ENCODE measurements at regions not wholly inside any gene's neighbourhood (a gene's known extent, or its start where the extent isn't known, plus 50 kb on each side); places are given as distances from the start of the nearest gene placed in this dataset.

GRCh38 chr3:177345973-177346503 is 148.8 kb upstream of the TBL1XR1 start (continued):
- no peak for TF ChIP-seq USF1 (CRISPR knock-in tag; IDR thresholded peaks at IDR 0.05)
- no peak for TF ChIP-seq USF2 (CRISPR knock-in tag; IDR thresholded peaks at IDR 0.05)
- no peak for TF ChIP-seq PRDM15 (CRISPR knock-in tag; IDR thresholded peaks at IDR 0.05)
- no peak for TF ChIP-seq ZNF425 (CRISPR knock-in tag; conservative IDR thresholded peaks at IDR 0.05)
- no peak for TF ChIP-seq IRF2 (CRISPR knock-in tag; IDR thresholded peaks at IDR 0.05; ENCODE audit: borderline replicate concordance, low read depth)
- no peak for TF ChIP-seq GABPB1 (CRISPR knock-in tag; IDR thresholded peaks at IDR 0.05)

GRCh38 chr3:177346878-177347277 is 149.6 kb upstream of the TBL1XR1 start:
- ATAC-seq (no peak), DNase-seq (ENCODE audit: low spot score) (no peak)
- no peaks in the 10 kb centered on the region for H3K36me3 Mint-ChIP-seq
- H3K27me3 Mint-ChIP-seq (ENCODE audit: low read depth): peaks cover 94% of the 10 kb centered on the region
- H3K4me3 Mint-ChIP-seq: no peak overlapping the region
- no peak overlapping the region for H3K27ac Mint-ChIP-seq
- CTCF ChIA-PET: no interaction called here
- peaks cover 17% of the 10 kb centered on the region for H3K4me1 Mint-ChIP-seq
- TF ChIP-seq MXD4 (CRISPR knock-in tag; IDR thresholded peaks at IDR 0.05; ENCODE audit: borderline replicate concordance) (no peak), HMGA2 (CRISPR knock-in tag; IDR thresholded peaks at IDR 0.05) (peak; percentile 70), ZNF219 (CRISPR knock-in tag; IDR thresholded peaks at IDR 0.05; ENCODE audit: borderline replicate concordance) (no peak)
- no peaks in the 10 kb centered on the region for H3K9me3 Mint-ChIP-seq
- POLR2A ChIA-PET: no interaction called here

- H3K36me3 Mint-ChIP-seq: no peaks in the 10 kb centered on the region
- no peaks in the 10 kb centered on the region for H3K9me3 Mint-ChIP-seq
- ChIA-PET CTCF (no interaction called here), POLR2A (no interaction called here)
- peaks cover 94% of the 10 kb centered on the region for H3K27me3 Mint-ChIP-seq (ENCODE audit: low read depth)
- no peak for TF ChIP-seq CREB1 (CRISPR knock-in tag; IDR thresholded peaks at IDR 0.05)
- no peak for TF ChIP-seq ZNF121 (CRISPR knock-in tag; IDR thresholded peaks at IDR 0.05)
- no peak for TF ChIP-seq SP1 (CRISPR knock-in tag; conservative IDR thresholded peaks at IDR 0.05)
- no peak for TF ChIP-seq ZMAT4 (CRISPR knock-in tag; IDR thresholded peaks at IDR 0.05)
- no peak for TF ChIP-seq ZNF425 (CRISPR knock-in tag; conservative IDR thresholded peaks at IDR 0.05)
- no peak for TF ChIP-seq PREB (CRISPR knock-in tag; IDR thresholded peaks at IDR 0.05; ENCODE audit: borderline replicate concordance)
- ATAC-seq: no peak
- no peak overlapping the region for H3K4me3 Mint-ChIP-seq
- DNase-seq (ENCODE audit: low spot score): no peak
- H3K4me1 Mint-ChIP-seq: peaks cover 17% of the 10 kb centered on the region
- H3K27ac Mint-ChIP-seq: no peak overlapping the region
These were observed 150.3 kb upstream of the TBL1XR1 start for GRCh38 chr3:177347611-177348010.
